ENCODE measurements at regions not wholly inside any gene's neighbourhood (a gene's known extent, or its start where the extent isn't known, plus 50 kb on each side); places are given as distances from the start of the nearest gene placed in this dataset.
"Not testable (repeated sequence)": the region's sequence is repeated elsewhere in the genome, so short reads cannot be mapped to it uniquely, and the experiment has no call there.

- H3K4me1 Mint-ChIP-seq (ENCODE audit: low read depth in 2 of 2): no peaks in the 10 kb centered on the region
- no peaks in the 10 kb centered on the region for H3K27me3 Mint-ChIP-seq
- no peak overlapping the region for H3K27ac Mint-ChIP-seq
- peaks cover 4% of the 10 kb centered on the region for H3K9me3 Mint-ChIP-seq
- no peak for DNase-seq (ENCODE audit: low spot score)
- no peak for ATAC-seq
- H3K36me3 Mint-ChIP-seq: no peaks in the 10 kb centered on the region
- H3K4me3 Mint-ChIP-seq: no peak overlapping the region
Observed at GRCh38 chr13:66077132-66077689, 1152.9 kb downstream of the PCDH9 start.

GRCh38 chr13:66076417-66076816 is 1153.7 kb downstream of the PCDH9 start:
- Mint-ChIP-seq H3K4me3 (no peak overlapping the region), H3K27ac (no peak overlapping the region), H3K9me3 (peaks cover 4% of the 10 kb centered on the region), H3K36me3 (no peaks in the 10 kb centered on the region), H3K4me1 (ENCODE audit: low read depth in 2 of 2) (no peaks in the 10 kb centered on the region), H3K27me3 (no peaks in the 10 kb centered on the region)
- no peak for DNase-seq (ENCODE audit: low spot score)
- no peak for ATAC-seq

GRCh38 chr13:66074018-66074615 is 1156.0 kb downstream of the PCDH9 start:
- DNase-seq (ENCODE audit: low spot score): no peak
- H3K36me3 Mint-ChIP-seq: no peaks in the 10 kb centered on the region
- peaks cover 0 to 2% of the 10 kb centered on the region in 2 donors for H3K27me3 Mint-ChIP-seq
- H3K4me3 Mint-ChIP-seq: no peak overlapping the region
- H3K4me1 Mint-ChIP-seq (ENCODE audit: low read depth in 2 of 2): no peaks in the 10 kb centered on the region
- peaks cover 4% of the 10 kb centered on the region for H3K9me3 Mint-ChIP-seq
- no peak for ATAC-seq
- no peak overlapping the region for H3K27ac Mint-ChIP-seq

DNA sequence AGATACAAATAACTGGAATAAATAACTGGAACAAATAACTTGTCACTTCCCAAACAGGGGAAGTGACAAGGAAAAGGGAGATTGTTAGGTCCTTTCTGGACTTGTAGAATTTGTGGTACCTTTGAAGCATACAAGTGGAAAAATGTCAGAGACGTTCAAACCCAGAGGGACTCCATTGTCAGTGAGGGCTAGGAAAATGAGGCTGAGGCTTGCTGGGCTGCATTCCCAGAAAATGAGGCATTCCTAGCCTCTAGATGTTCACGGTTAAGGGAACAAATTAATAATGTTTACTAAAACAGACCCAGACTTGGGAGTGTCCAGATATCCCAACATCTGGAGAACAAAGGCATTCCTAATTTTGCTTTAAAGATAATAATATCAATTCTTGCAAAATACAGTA is 1158.0 kb downstream of the PCDH9 start:
- not testable (repeated sequence) for DNase-seq (ENCODE audit: low spot score); ATAC-seq; H3K9me3 Mint-ChIP-seq; H3K36me3 Mint-ChIP-seq; H3K27me3 Mint-ChIP-seq; H3K4me1 Mint-ChIP-seq (ENCODE audit: low read depth in 2 of 2); H3K4me3 Mint-ChIP-seq; H3K27ac Mint-ChIP-seq

DNA sequence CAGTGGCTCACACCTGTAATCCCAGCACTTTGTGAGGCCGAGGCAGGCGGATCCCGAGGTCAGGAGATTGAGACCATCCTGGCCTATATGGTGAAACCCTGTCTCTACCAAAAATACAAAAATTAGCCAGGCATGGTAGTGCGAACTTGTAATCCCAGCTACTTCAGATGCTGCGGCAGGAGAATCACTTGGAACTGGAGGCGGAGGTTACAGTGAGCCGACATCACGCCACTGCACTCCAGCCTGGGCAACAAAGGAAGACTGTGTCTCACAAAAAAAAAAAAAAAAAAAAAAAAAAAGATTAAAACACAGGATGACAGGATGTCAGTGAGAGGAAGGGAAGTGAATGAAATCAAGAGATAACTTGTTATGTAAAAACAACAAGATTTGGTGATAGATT is 1158.5 kb downstream of the PCDH9 start:
- Mint-ChIP-seq H3K27me3 (peaks cover 0 to 2% of the 10 kb centered on the region in 2 donors), H3K4me1 (ENCODE audit: low read depth in 2 of 2) (no peaks in the 10 kb centered on the region), H3K36me3 (no peaks in the 10 kb centered on the region), H3K9me3 (peaks cover 2% of the 10 kb centered on the region), H3K27ac (no peak overlapping the region), H3K4me3 (no peak overlapping the region)
- DNase-seq (ENCODE audit: low spot score) (no peak), ATAC-seq (no peak)

GRCh38 chr13:66071029-66071428 is 1159.1 kb downstream of the PCDH9 start:
- Mint-ChIP-seq H3K4me3 (no peak overlapping the region), H3K27ac (no peak overlapping the region), H3K27me3 (peaks cover 0 to 2% of the 10 kb centered on the region in 2 donors), H3K4me1 (ENCODE audit: low read depth in 2 of 2) (no peaks in the 10 kb centered on the region), H3K36me3 (no peaks in the 10 kb centered on the region), H3K9me3 (no peaks in the 10 kb centered on the region)
- ATAC-seq: no peak
- DNase-seq (ENCODE audit: low spot score): no peak

GRCh38 chr13:66069570-66069969 is 1160.6 kb downstream of the PCDH9 start:
- ATAC-seq: no peak
- Mint-ChIP-seq H3K9me3 (no peaks in the 10 kb centered on the region), H3K27ac (no peak overlapping the region), H3K4me1 (ENCODE audit: low read depth in 2 of 2) (no peaks in the 10 kb centered on the region), H3K4me3 (no peak overlapping the region), H3K36me3 (no peaks in the 10 kb centered on the region), H3K27me3 (peaks cover 0 to 2% of the 10 kb centered on the region in 2 donors)
- no peak for DNase-seq (ENCODE audit: low spot score)

DNA sequence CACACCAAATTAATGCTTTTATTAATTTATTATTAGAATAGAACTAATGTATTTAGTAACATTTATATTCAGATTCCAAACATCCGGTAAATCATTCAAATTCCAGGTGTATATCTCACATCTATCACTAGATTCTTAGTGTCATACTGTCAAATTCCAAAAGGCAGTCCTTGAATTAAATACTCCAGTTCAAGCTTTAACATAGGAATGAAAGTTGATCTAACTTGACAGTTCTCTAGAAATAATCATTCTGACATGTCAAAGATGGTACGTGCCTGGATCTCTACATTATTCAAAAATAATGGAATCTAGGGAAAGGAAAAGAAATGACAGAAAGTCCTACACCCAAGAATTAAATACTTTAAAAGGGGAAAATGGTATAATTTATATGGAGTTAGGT is 1161.5 kb downstream of the PCDH9 start:
- Mint-ChIP-seq H3K4me3 (no peak overlapping the region), H3K27ac (no peak overlapping the region), H3K9me3 (no peaks in the 10 kb centered on the region), H3K27me3 (peaks cover 0 to 2% of the 10 kb centered on the region in 2 donors), H3K36me3 (no peaks in the 10 kb centered on the region), H3K4me1 (ENCODE audit: low read depth in 2 of 2) (no peaks in the 10 kb centered on the region)
- DNase-seq (ENCODE audit: low spot score) (no peak), ATAC-seq (no peak)

GRCh38 chr13:66048888-66049287 is 1181.2 kb downstream of the PCDH9 start:
- no peak overlapping the region for H3K27ac Mint-ChIP-seq
- H3K27me3 Mint-ChIP-seq: peaks cover 0 to 2% of the 10 kb centered on the region in 2 donors
- peaks cover 4% of the 10 kb centered on the region for H3K9me3 Mint-ChIP-seq
- peaks cover 6% of the 10 kb centered on the region for H3K36me3 Mint-ChIP-seq
- no peak for DNase-seq (ENCODE audit: low spot score)
- H3K4me3 Mint-ChIP-seq: no peak overlapping the region
- H3K4me1 Mint-ChIP-seq (ENCODE audit: low read depth in 2 of 2): peaks cover 0 to 6% of the 10 kb centered on the region in 2 donors
- ATAC-seq: no peak

GRCh38 chr13:66040506-66040905 is 1189.6 kb downstream of the PCDH9 start:
- no peaks in the 10 kb centered on the region for H3K9me3 Mint-ChIP-seq
- H3K36me3 Mint-ChIP-seq: peaks cover 6% of the 10 kb centered on the region
- no peak overlapping the region for H3K27ac Mint-ChIP-seq
- no peak overlapping the region for H3K4me3 Mint-ChIP-seq
- ATAC-seq (no peak), DNase-seq (ENCODE audit: low spot score) (no peak)
- H3K4me1 Mint-ChIP-seq (ENCODE audit: low read depth in 2 of 2): no peaks in the 10 kb centered on the region
- peaks cover 2 to 6% of the 10 kb centered on the region in 2 donors for H3K27me3 Mint-ChIP-seq

GRCh38 chr13:66037096-66037495 is 1193.0 kb downstream of the PCDH9 start:
- Mint-ChIP-seq H3K4me3 (no peak overlapping the region), H3K27ac (no peak overlapping the region), H3K27me3 (peaks cover 0 to 6% of the 10 kb centered on the region in 2 donors), H3K36me3 (peaks cover 6% of the 10 kb centered on the region), H3K4me1 (ENCODE audit: low read depth in 2 of 2) (no peaks in the 10 kb centered on the region), H3K9me3 (no peaks in the 10 kb centered on the region)
- ATAC-seq: no peak
- DNase-seq (ENCODE audit: low spot score): no peak

GRCh38 chr13:66036636-66037035 is 1193.5 kb downstream of the PCDH9 start:
- Mint-ChIP-seq H3K36me3 (peaks cover 6% of the 10 kb centered on the region), H3K4me3 (no peak overlapping the region), H3K4me1 (ENCODE audit: low read depth in 2 of 2) (no peaks in the 10 kb centered on the region), H3K27me3 (peaks cover 0 to 6% of the 10 kb centered on the region in 2 donors), H3K9me3 (no peaks in the 10 kb centered on the region), H3K27ac (no peak overlapping the region)
- ATAC-seq: no peak
- no peak for DNase-seq (ENCODE audit: low spot score)

DNA sequence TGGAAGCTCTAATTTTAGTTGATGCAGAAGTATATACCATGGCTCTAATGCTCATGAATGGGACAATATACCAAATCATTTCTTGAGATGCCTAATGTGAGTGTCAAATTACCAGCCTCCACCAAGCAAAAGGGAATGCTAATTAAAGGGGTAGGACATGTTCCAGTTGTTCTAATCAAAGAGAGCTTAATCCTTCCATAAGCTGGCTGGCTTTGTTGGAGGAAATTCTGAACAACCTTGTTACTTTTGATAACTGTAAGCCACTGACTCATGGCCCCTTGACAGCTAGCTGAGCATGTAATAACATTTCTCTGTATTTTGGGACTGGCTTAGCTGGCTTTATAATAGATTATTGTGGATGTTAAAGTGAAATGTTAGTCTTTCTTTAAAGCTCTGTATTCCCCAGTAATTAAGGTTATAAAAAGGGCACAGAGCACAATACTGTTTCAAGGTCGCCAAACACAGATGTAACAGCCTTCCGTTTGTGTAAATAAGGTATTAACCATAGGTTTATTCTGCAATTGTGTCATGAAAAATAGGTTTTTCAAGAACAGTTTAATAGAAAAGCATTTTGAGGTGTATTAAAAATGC is 1194.0 kb downstream of the PCDH9 start:
- H3K9me3 Mint-ChIP-seq: no peaks in the 10 kb centered on the region
- no peaks in the 10 kb centered on the region for H3K4me1 Mint-ChIP-seq (ENCODE audit: low read depth in 2 of 2)
- no peak overlapping the region for H3K27ac Mint-ChIP-seq
- H3K4me3 Mint-ChIP-seq: no peak overlapping the region
- ATAC-seq: no peak
- DNase-seq (ENCODE audit: low spot score): no peak
- H3K36me3 Mint-ChIP-seq: peaks cover 6% of the 10 kb centered on the region
- peaks cover 0 to 6% of the 10 kb centered on the region in 2 donors for H3K27me3 Mint-ChIP-seq

DNA sequence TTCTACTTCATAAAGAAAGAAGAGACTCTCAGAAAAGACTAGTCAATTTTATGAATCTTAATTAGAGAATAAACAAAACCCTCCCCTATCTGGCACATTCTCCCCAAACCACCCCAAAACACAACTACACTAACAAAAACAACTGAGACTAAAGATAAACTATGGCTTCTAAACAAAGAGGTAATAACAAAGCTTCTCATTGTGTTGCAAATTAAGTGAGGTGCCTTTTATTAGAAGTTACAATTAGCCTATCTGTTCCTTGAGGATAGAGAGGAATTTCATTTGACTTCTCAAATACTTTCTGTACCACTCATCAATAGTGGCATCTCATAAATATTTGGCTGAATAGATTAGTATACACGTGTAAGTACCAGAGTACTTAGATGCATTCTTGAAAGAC is 1196.2 kb downstream of the PCDH9 start:
- no peak for ATAC-seq

More for the DNA sequence above, 1196.2 kb downstream of the PCDH9 start:
- DNase-seq (ENCODE audit: low spot score): no peak
- Mint-ChIP-seq H3K9me3 (no peaks in the 10 kb centered on the region), H3K27ac (no peak overlapping the region), H3K36me3 (peaks cover 2% of the 10 kb centered on the region), H3K27me3 (peaks cover 0 to 3% of the 10 kb centered on the region in 2 donors), H3K4me3 (no peak overlapping the region), H3K4me1 (ENCODE audit: low read depth in 2 of 2) (no peaks in the 10 kb centered on the region)

Data from natural killer cell treated with Interleukin-12 subunit alpha and Interleukin-12 subunit beta and Interleukin-15 and Interleukin-18, amount 100 ng/mL, for 72 hours (primary cell).